ENCODE measurements at regions not wholly inside any gene's neighbourhood (a gene's known extent, or its start where the extent isn't known, plus 50 kb on each side); places are given as distances from the start of the nearest gene placed in this dataset.

DNA sequence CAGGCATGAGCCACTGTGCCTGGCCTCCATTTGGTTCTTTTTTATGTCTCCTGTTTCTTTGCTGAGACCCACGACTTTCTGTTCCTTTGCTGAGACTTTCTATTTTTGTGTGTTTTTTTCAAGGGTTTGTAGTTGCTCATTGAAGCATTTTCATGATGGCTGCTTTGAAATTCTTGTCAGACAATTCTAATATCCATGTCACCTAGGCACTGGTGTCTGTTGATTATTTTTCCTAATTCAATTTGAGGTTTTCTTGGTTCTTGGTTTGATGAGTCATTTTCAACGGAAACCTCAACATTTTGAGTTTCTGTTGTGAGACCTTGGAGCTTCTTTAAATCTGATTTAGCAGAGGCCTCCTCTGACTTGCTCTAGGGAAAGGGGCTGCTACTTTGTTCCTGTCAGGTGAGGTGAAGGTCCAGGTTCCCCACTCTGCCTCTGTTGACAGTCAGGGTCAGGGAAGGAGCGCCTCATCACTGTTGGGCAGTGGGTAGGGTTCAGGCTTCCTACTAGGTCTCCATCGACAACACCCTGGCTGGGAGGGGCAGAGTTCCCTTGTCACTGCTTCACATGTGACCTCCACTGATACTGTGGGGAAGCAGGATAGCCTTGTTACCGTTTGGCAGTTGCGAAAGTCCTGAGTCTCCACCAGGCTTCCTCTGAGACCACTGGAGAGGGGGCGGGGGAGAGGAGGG lies 66.1 kb upstream of the SMOX start (continued):
- TF ChIP-seq HMGXB3 (CRISPR knock-in tag; IDR thresholded peaks at IDR 0.05; ENCODE audit: borderline replicate concordance) (no peak), HMGXB4 (CRISPR knock-in tag; IDR thresholded peaks at IDR 0.05; ENCODE audit: borderline replicate concordance in 1 of 2, low read depth in 1 of 2) (peak in 1 of 2 experiments; percentile 44; a peak in 2 of 4 replicates), GFI1 (CRISPR knock-in tag; IDR thresholded peaks at IDR 0.05; ENCODE audit: borderline replicate concordance) (no peak), ZNF713 (CRISPR knock-in tag; IDR thresholded peaks at IDR 0.05) (no peak), ZNF430 (CRISPR knock-in tag; IDR thresholded peaks at IDR 0.05) (no peak), ZBTB1 (CRISPR knock-in tag; IDR thresholded peaks at IDR 0.05; ENCODE audit: borderline replicate concordance) (no peak), ARID2 (CRISPR knock-in tag; IDR thresholded peaks at IDR 0.05; ENCODE audit: borderline replicate concordance) (no peak), CCAR2 (optimal IDR thresholded peaks at IDR 0.05; ENCODE audit: low read depth, low read length) (no peak), RXRA (CRISPR knock-in tag; IDR thresholded peaks at IDR 0.05) (peak; percentile 35; the same call in 1 of the 2 replicates), ZNF577 (CRISPR knock-in tag; IDR thresholded peaks at IDR 0.05; ENCODE audit: borderline replicate concordance, low read depth) (no peak)
- TF ChIP-seq, protein P1, sequence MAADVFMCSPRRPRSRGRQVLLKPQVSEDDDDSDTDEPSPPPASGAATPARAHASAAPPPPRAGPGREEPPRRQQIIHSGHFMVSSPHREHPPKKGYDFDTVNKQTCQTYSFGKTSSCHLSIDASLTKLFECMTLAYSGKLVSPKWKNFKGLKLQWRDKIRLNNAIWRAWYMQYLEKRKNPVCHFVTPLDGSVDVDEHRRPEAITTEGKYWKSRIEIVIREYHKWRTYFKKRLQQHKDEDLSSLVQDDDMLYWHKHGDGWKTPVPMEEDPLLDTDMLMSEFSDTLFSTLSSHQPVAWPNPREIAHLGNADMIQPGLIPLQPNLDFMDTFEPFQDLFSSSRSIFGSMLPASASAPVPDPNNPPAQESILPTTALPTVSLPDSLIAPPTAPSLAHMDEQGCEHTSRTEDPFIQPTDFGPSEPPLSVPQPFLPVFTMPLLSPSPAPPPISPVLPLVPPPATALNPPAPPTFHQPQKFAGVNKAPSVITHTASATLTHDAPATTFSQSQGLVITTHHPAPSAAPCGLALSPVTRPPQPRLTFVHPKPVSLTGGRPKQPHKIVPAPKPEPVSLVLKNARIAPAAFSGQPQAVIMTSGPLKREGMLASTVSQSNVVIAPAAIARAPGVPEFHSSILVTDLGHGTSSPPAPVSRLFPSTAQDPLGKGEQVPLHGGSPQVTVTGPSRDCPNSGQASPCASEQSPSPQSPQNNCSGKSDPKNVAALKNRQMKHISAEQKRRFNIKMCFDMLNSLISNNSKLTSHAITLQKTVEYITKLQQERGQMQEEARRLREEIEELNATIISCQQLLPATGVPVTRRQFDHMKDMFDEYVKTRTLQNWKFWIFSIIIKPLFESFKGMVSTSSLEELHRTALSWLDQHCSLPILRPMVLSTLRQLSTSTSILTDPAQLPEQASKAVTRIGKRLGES (CRISPR knock-in tag; IDR thresholded peaks at IDR 0.05; ENCODE audit: borderline replicate concordance), result no peak
- TF ChIP-seq, protein P2, sequence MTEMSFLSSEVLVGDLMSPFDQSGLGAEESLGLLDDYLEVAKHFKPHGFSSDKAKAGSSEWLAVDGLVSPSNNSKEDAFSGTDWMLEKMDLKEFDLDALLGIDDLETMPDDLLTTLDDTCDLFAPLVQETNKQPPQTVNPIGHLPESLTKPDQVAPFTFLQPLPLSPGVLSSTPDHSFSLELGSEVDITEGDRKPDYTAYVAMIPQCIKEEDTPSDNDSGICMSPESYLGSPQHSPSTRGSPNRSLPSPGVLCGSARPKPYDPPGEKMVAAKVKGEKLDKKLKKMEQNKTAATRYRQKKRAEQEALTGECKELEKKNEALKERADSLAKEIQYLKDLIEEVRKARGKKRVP (CRISPR knock-in tag; IDR thresholded peaks at IDR 0.05), result no peak
- TF ChIP-seq, protein P3, sequence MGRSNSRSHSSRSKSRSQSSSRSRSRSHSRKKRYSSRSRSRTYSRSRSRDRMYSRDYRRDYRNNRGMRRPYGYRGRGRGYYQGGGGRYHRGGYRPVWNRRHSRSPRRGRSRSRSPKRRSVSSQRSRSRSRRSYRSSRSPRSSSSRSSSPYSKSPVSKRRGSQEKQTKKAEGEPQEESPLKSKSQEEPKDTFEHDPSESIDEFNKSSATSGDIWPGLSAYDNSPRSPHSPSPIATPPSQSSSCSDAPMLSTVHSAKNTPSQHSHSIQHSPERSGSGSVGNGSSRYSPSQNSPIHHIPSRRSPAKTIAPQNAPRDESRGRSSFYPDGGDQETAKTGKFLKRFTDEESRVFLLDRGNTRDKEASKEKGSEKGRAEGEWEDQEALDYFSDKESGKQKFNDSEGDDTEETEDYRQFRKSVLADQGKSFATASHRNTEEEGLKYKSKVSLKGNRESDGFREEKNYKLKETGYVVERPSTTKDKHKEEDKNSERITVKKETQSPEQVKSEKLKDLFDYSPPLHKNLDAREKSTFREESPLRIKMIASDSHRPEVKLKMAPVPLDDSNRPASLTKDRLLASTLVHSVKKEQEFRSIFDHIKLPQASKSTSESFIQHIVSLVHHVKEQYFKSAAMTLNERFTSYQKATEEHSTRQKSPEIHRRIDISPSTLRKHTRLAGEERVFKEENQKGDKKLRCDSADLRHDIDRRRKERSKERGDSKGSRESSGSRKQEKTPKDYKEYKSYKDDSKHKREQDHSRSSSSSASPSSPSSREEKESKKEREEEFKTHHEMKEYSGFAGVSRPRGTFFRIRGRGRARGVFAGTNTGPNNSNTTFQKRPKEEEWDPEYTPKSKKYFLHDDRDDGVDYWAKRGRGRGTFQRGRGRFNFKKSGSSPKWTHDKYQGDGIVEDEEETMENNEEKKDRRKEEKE (IDR thresholded peaks at IDR 0.05), result no peak
- TF ChIP-seq, protein P4, sequence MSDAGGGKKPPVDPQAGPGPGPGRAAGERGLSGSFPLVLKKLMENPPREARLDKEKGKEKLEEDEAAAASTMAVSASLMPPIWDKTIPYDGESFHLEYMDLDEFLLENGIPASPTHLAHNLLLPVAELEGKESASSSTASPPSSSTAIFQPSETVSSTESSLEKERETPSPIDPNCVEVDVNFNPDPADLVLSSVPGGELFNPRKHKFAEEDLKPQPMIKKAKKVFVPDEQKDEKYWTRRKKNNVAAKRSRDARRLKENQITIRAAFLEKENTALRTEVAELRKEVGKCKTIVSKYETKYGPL (CRISPR knock-in tag; IDR thresholded peaks at IDR 0.05), result no peak
